A673 (cell line): ENCODE measurements at regions not wholly inside any gene's neighbourhood (a gene's known extent, or its start where the extent isn't known, plus 50 kb on each side); places are given as distances from the start of the nearest gene placed in this dataset.

Experiments used
- BruUV-seq: library from RNA; stranded (reverse); fragments of 400-500 nt; replicated peaks from 2 replicates; lab custom pipeline; 2021; lab: Mats Ljungman, UMichigan
- CTCF ChIA-PET: fragments of 300-600 bp; sonication (Branson Sonifier 250); formaldehyde crosslinking; loops from one replicate; lab custom pipeline; 2022; ENCODE audit warnings: antibody characterized with exemption; lab: Charles Lee
- POLR2A ChIA-PET: fragments of 300-600 bp; sonication (Branson Sonifier 250); formaldehyde crosslinking; loops from one replicate; lab custom pipeline; 2022; ENCODE audit warnings: antibody characterized with exemption; ENCODE audit not compliant: low non-redundant PET; lab: Charles Lee
- DNase-seq: peaks from one replicate; pipeline ENCODE4 v3.0.0-alpha.2; 2015; ENCODE audit warnings: low spot score
- H3K27ac ChIP-seq: fragments of 200-600 bp; sonication (generic); 2 replicates; pipeline ENCODE4 v1.5.1; 2016; ENCODE audit warnings: mixed run types, low read depth, mild to moderate bottlenecking, mixed read lengths, antibody characterized with exemption, low read length; ENCODE audit not compliant: poor library complexity, severe bottlenecking
- H3K27me3 ChIP-seq: fragments of 200-600 bp; sonication (generic); replicated peaks from 2 replicates; pipeline ENCODE4 v1.6.1; 2017; ENCODE audit warnings: mixed run types, low read depth, mild to moderate bottlenecking, mixed read lengths, antibody characterized with exemption, low read length; ENCODE audit not compliant: insufficient read depth, poor library complexity
- H3K36me3 ChIP-seq: fragments of 200-600 bp; sonication (generic); 2 replicates; pipeline ENCODE4 v1.6.1; 2016; ENCODE audit warnings: mixed run types, mild to moderate bottlenecking, mixed read lengths, antibody characterized with exemption, low read length; ENCODE audit not compliant: insufficient read depth, poor library complexity, severe bottlenecking
- H3K4me1 ChIP-seq: fragments of 200-600 bp; sonication (generic); 2 replicates; pipeline ENCODE4 v1.6.1; 2017; ENCODE audit warnings: mixed run types, mild to moderate bottlenecking, mixed read lengths, antibody characterized with exemption, low read length; ENCODE audit not compliant: insufficient read depth, poor library complexity, severe bottlenecking
- H3K4me3 ChIP-seq: fragments of 200-600 bp; sonication (generic); 2 replicates; pipeline ENCODE4 v1.5.1; 2016; ENCODE audit warnings: low read depth, mixed run types, mild to moderate bottlenecking, mixed read lengths, low read length; ENCODE audit not compliant: poor library complexity, severe bottlenecking
- H3K9me3 ChIP-seq: fragments of 200-600 bp; sonication (generic); 2 replicates; pipeline ENCODE4 v1.6.1; 2016; ENCODE audit warnings: mixed run types, low read depth, mild to moderate bottlenecking, mixed read lengths, antibody characterized with exemption, low read length; ENCODE audit not compliant: poor library complexity, severe bottlenecking
- CTCF ChIP-seq: fragments of 300-800, 200-600 bp; sonication (generic); conservative IDR thresholded peaks from 2 replicates; pipeline ENCODE4 v1.5.1; 2017; ENCODE audit warnings: low read depth, mild to moderate bottlenecking, antibody characterized with exemption, low read length, moderate library complexity, mixed read lengths
- EZH2 ChIP-seq: fragments of 200-600 bp; sonication (generic); IDR thresholded peaks from 2 replicates; pipeline ENCODE4 v1.6.1; 2017; ENCODE audit warnings: borderline replicate concordance, low read depth, mild to moderate bottlenecking, mixed read lengths, antibody characterized with exemption, low read length; ENCODE audit not compliant: poor library complexity, severe bottlenecking
- intact Hi-C: fragments of 100-400 bp; cut with micrococcal nuclease; formaldehyde crosslinking; loops from one replicate; pipeline ENCODE4 v1.10.0; 2022; ENCODE audit not compliant: unreplicated experiment

DNA sequence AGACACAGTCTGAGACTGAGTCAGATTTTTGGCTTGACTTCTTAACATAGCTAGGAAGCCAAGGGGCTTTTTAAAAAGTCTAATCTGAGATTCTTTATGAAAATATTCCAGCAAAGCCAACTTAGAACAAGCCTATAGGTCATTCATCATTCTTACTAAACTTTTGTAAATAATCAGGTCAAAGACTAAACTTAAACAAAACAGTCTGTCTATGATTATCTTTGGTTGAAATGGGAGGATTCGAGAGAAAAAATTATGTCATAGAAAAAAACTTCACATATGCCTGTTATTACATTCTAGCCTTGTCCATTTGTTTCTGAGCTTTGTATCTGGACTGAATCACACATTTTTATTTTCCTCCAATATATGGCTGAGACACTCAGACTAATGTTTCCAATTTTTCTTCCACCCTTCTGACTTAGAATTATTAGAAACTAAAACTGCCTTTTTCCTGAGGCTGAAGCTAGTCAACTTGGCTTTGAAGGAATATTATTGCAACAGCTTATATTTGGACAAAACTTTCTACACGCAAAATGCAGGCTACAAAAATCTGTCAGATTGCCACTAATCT is 83.3 kb downstream of the ETS2 start:
- no peak for DNase-seq
- CTCF ChIA-PET = interaction anchor here (0.6 kb wide), 1 partner anchor 10 kb away, joined by 3 read pairs; no protein-coding TSS in a partner anchor

GRCh38 chr21:38887749-38888148 is 82.0 kb downstream of the ETS2 start:
- ChIA-PET CTCF (no interaction called here), POLR2A (no interaction called here)

More for the DNA sequence above, 83.3 kb downstream of the ETS2 start:
- H3K27me3 ChIP-seq = no peaks in the 10 kb centered on the region
- peaks cover 10% of the 10 kb centered on the region for H3K9me3 ChIP-seq
- H3K4me3 ChIP-seq = no peak overlapping the region
- no peak overlapping the region for H3K27ac ChIP-seq
- no peak for TF ChIP-seq EZH2
- TF ChIP-seq CTCF = no peak
- BruUV-seq = no TSS peak
- intact Hi-C loops = no loop called here
- POLR2A ChIA-PET = no interaction called here
- no peaks in the 10 kb centered on the region for H3K36me3 ChIP-seq
- H3K4me1 ChIP-seq = no peaks in the 10 kb centered on the region

DNA sequence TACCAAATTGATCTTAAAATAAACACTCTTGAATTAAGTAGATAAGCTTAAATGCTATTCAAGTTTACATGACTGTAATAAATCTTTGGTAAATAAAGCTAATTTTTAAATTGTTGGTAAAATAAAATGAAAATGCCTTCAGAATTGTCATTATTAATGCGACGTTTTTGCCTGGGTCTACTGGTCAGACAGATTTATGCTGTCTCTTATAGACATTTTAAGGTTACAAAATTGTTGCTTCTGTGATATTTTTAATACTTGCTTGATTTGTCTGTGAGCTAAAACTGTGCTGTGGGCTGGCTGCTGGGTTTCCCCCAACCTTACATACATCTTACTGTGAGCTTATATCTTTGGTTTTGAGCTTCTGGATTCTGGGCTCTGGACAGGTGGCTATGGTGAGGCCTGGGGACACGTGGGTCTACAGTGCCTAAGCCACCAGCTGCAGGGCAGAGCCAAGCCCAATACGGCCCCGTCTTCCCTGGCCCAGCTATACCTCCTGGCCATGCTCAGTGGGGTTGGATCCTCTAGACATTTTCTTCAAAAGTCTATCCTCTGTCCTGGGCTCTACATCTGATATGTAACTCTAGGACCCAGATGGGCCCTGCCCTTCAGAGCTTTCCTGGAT is 81.4 kb downstream of the ETS2 start:
- H3K9me3 ChIP-seq = peaks cover 10% of the 10 kb centered on the region
- POLR2A ChIA-PET = no interaction called here
- H3K4me3 ChIP-seq = no peak overlapping the region
- no peak for DNase-seq
- TF ChIP-seq CTCF (no peak), EZH2 (no peak)
- no TSS peak for BruUV-seq
- H3K4me1 ChIP-seq = no peaks in the 10 kb centered on the region
- H3K36me3 ChIP-seq = no peaks in the 10 kb centered on the region
- intact Hi-C loops = no loop called here
- H3K27me3 ChIP-seq = no peaks in the 10 kb centered on the region
- no peak overlapping the region for H3K27ac ChIP-seq
- CTCF ChIA-PET = no interaction called here

More at GRCh38 chr21:38887749-38888148, 82.0 kb downstream of the ETS2 start:
- TF ChIP-seq CTCF = no peak
- TF ChIP-seq EZH2 = no peak
- no peaks in the 10 kb centered on the region for H3K4me1 ChIP-seq
- H3K9me3 ChIP-seq = peaks cover 10% of the 10 kb centered on the region
- no TSS peak for BruUV-seq
- H3K27ac ChIP-seq = no peak overlapping the region
- H3K27me3 ChIP-seq = no peaks in the 10 kb centered on the region
- no peaks in the 10 kb centered on the region for H3K36me3 ChIP-seq
- DNase-seq = no peak
- intact Hi-C loops = no loop called here
- no peak overlapping the region for H3K4me3 ChIP-seq
